NCI-H82 treated with DMSO at 0.1 percent for 48 hours (cell line): ENCODE measurements at regions not wholly inside any gene's neighbourhood (a gene's known extent, or its start where the extent isn't known, plus 50 kb on each side); places are given as distances from the start of the nearest gene placed in this dataset.
A peak's percentile ranks its signal among the peaks of the same experiment; 100 is the strongest.

ENCODE experiments used
- DNase-seq: peaks from one replicate; lab custom pipeline; 2025; ENCODE audit not compliant: unreplicated experiment; lab: John Stamatoyannopoulos, UW

- no peak for DNase-seq
These were observed 841.1 kb downstream of the USP25 start for GRCh38 chr21:16570856-16571255.

GRCh38 chr21:16571594-16571993 lies 841.8 kb downstream of the USP25 start:
- DNase-seq, result no peak

GRCh38 chr21:16572032-16572431 lies 842.2 kb downstream of the USP25 start:
- DNase-seq, result no peak

- no peak for DNase-seq
These were observed 843.8 kb downstream of the USP25 start for GRCh38 chr21:16573578-16573977.

GRCh38 chr21:16577975-16578374 lies 848.2 kb downstream of the USP25 start:
- DNase-seq, result no peak

GRCh38 chr21:16578912-16579311 lies 849.1 kb downstream of the USP25 start:
- no peak for DNase-seq

- no peak for DNase-seq
These were observed 849.8 kb downstream of the USP25 start for GRCh38 chr21:16579538-16579937.

GRCh38 chr21:16580661-16581060 lies 850.9 kb downstream of the USP25 start:
- no peak for DNase-seq

- DNase-seq, result no peak
These were observed 853.8 kb downstream of the USP25 start for GRCh38 chr21:16583556-16583955.

- DNase-seq, result no peak
These were observed 855.0 kb downstream of the USP25 start for GRCh38 chr21:16584756-16585155.

- no peak for DNase-seq
These were observed 856.1 kb downstream of the USP25 start for GRCh38 chr21:16585896-16586295.

- DNase-seq, result peak; percentile 31
These were observed 857.4 kb downstream of the USP25 start for GRCh38 chr21:16587141-16587581.

GRCh38 chr21:16587681-16588375 lies 858.0 kb downstream of the USP25 start:
- no peak for DNase-seq

GRCh38 chr21:16588433-16588860 lies 858.7 kb downstream of the USP25 start:
- peak; percentile 53 for DNase-seq

GRCh38 chr21:16589006-16589898 lies 859.5 kb downstream of the USP25 start:
- no peak for DNase-seq

GRCh38 chr21:16590186-16590585 lies 860.4 kb downstream of the USP25 start:
- no peak for DNase-seq

GRCh38 chr21:16590641-16591292 lies 861.0 kb downstream of the USP25 start:
- DNase-seq, result no peak

GRCh38 chr21:16592381-16592780 lies 862.6 kb downstream of the USP25 start:
- no peak for DNase-seq

- DNase-seq, result no peak
These were observed 864.4 kb downstream of the USP25 start for GRCh38 chr21:16594191-16594590.

GRCh38 chr21:16596369-16596768 lies 866.6 kb downstream of the USP25 start:
- DNase-seq, result no peak

GRCh38 chr21:16597753-16598152 lies 868.0 kb downstream of the USP25 start:
- DNase-seq, result no peak

GRCh38 chr21:16605597-16605996 lies 875.8 kb downstream of the USP25 start:
- DNase-seq, result no peak
